Hypothalamus (tissue), 51 donors: ENCODE measurements at regions not wholly inside any gene's neighbourhood (a gene's known extent, or its start where the extent isn't known, plus 50 kb on each side); places are given as distances from the start of the nearest gene placed in this dataset.

ENCODE experiments used
- DNase-seq, 51 donors: peaks; one replicate each; lab custom pipeline; 2025; lab: John Stamatoyannopoulos, UW

- DNase-seq: no peak
Measured at GRCh38 chr13:29909975-29910674, 59.7 kb upstream of the UBL3 start.

GRCh38 chr13:29909081-29909730 lies 58.8 kb upstream of the UBL3 start:
- DNase-seq: no peak

- no peak for DNase-seq
Measured at GRCh38 chr13:29908416-29909080, 58.1 kb upstream of the UBL3 start.

GRCh38 chr13:29907670-29908069 lies 57.3 kb upstream of the UBL3 start:
- DNase-seq: no peak

- DNase-seq: no peak
Measured at GRCh38 chr13:29906432-29907011, 56.1 kb upstream of the UBL3 start.

- peak in 1 of 51 donors; percentile 20 for DNase-seq
Measured at GRCh38 chr13:29905845-29906244, 55.4 kb upstream of the UBL3 start.

GRCh38 chr13:29903996-29904395 lies 53.6 kb upstream of the UBL3 start:
- DNase-seq: no peak

- DNase-seq: no peak
Measured at GRCh38 chr13:29903543-29903942, 53.1 kb upstream of the UBL3 start.

- peak in 1 of 51 donors; percentile 45 for DNase-seq
Measured at GRCh38 chr13:29902632-29903305, 52.4 kb upstream of the UBL3 start.

GRCh38 chr13:29901710-29902631 lies 51.6 kb upstream of the UBL3 start:
- DNase-seq: no peak
